ENCODE measurements at regions not wholly inside any gene's neighbourhood (a gene's known extent, or its start where the extent isn't known, plus 50 kb on each side); places are given as distances from the start of the nearest gene placed in this dataset.

- no peak overlapping the region for H3K4me3 Mint-ChIP-seq (ENCODE audit: unreplicated experiment)
- H3K27ac Mint-ChIP-seq (ENCODE audit: unreplicated experiment): peak overlapping the region; percentile 9
- TF ChIP-seq CTCF (IDR thresholded peaks at IDR 0.05): no peak
Measured at GRCh38 chr1:172917972-172918371, 132.8 kb downstream of the TNFSF18 start.

GRCh38 chr1:172918478-172918877 is 132.3 kb downstream of the TNFSF18 start:
- no peak overlapping the region for H3K27ac Mint-ChIP-seq (ENCODE audit: unreplicated experiment)
- H3K36me3 Mint-ChIP-seq (ENCODE audit: unreplicated experiment): no peaks in the 10 kb centered on the region
- no peaks in the 10 kb centered on the region for H3K27me3 Mint-ChIP-seq (ENCODE audit: unreplicated experiment)
- H3K9me3 Mint-ChIP-seq (ENCODE audit: unreplicated experiment): peaks cover 2% of the 10 kb centered on the region
- no peak for DNase-seq (ENCODE audit: extremely low spot score, unreplicated experiment)
- TF ChIP-seq CTCF (IDR thresholded peaks at IDR 0.05): no peak
- peaks cover 33% of the 10 kb centered on the region for H3K4me1 Mint-ChIP-seq (ENCODE audit: unreplicated experiment)
- H3K4me3 Mint-ChIP-seq (ENCODE audit: unreplicated experiment): no peak overlapping the region

More at GRCh38 chr1:172917972-172918371, 132.8 kb downstream of the TNFSF18 start:
- peaks cover 4% of the 10 kb centered on the region for H3K9me3 Mint-ChIP-seq (ENCODE audit: unreplicated experiment)
- no peak for DNase-seq (ENCODE audit: extremely low spot score, unreplicated experiment)
- no peaks in the 10 kb centered on the region for H3K36me3 Mint-ChIP-seq (ENCODE audit: unreplicated experiment)
- H3K4me1 Mint-ChIP-seq (ENCODE audit: unreplicated experiment): peaks cover 33% of the 10 kb centered on the region
- H3K27me3 Mint-ChIP-seq (ENCODE audit: unreplicated experiment): no peaks in the 10 kb centered on the region

GRCh38 chr1:172926070-172926469 is 124.7 kb downstream of the TNFSF18 start:
- no peak overlapping the region for H3K4me3 Mint-ChIP-seq (ENCODE audit: unreplicated experiment)
- H3K27me3 Mint-ChIP-seq (ENCODE audit: unreplicated experiment): no peaks in the 10 kb centered on the region
- no peaks in the 10 kb centered on the region for H3K36me3 Mint-ChIP-seq (ENCODE audit: unreplicated experiment)
- peaks cover 22% of the 10 kb centered on the region for H3K4me1 Mint-ChIP-seq (ENCODE audit: unreplicated experiment)
- TF ChIP-seq CTCF (IDR thresholded peaks at IDR 0.05): no peak
- no peak for DNase-seq (ENCODE audit: extremely low spot score, unreplicated experiment)
- no peak overlapping the region for H3K27ac Mint-ChIP-seq (ENCODE audit: unreplicated experiment)
- no peaks in the 10 kb centered on the region for H3K9me3 Mint-ChIP-seq (ENCODE audit: unreplicated experiment)

- no peak for TF ChIP-seq CTCF (IDR thresholded peaks at IDR 0.05)
- no peaks in the 10 kb centered on the region for H3K27me3 Mint-ChIP-seq (ENCODE audit: unreplicated experiment)
- DNase-seq (ENCODE audit: extremely low spot score, unreplicated experiment): no peak
- H3K4me3 Mint-ChIP-seq (ENCODE audit: unreplicated experiment): no peak overlapping the region
- H3K9me3 Mint-ChIP-seq (ENCODE audit: unreplicated experiment): no peaks in the 10 kb centered on the region
- H3K27ac Mint-ChIP-seq (ENCODE audit: unreplicated experiment): no peak overlapping the region
- H3K36me3 Mint-ChIP-seq (ENCODE audit: unreplicated experiment): no peaks in the 10 kb centered on the region
- H3K4me1 Mint-ChIP-seq (ENCODE audit: unreplicated experiment): peaks cover 34% of the 10 kb centered on the region
Measured at GRCh38 chr1:172928412-172928811, 122.3 kb downstream of the TNFSF18 start.

GRCh38 chr1:172929006-172929405 is 121.7 kb downstream of the TNFSF18 start:
- Mint-ChIP-seq H3K36me3 (ENCODE audit: unreplicated experiment) (no peaks in the 10 kb centered on the region), H3K27ac (ENCODE audit: unreplicated experiment) (no peak overlapping the region), H3K4me1 (ENCODE audit: unreplicated experiment) (peaks cover 39% of the 10 kb centered on the region), H3K27me3 (ENCODE audit: unreplicated experiment) (no peaks in the 10 kb centered on the region), H3K4me3 (ENCODE audit: unreplicated experiment) (no peak overlapping the region), H3K9me3 (ENCODE audit: unreplicated experiment) (no peaks in the 10 kb centered on the region)
- no peak for DNase-seq (ENCODE audit: extremely low spot score, unreplicated experiment)
- no peak for TF ChIP-seq CTCF (IDR thresholded peaks at IDR 0.05)
